ENCODE measurements at regions not wholly inside any gene's neighbourhood (a gene's known extent, or its start where the extent isn't known, plus 50 kb on each side); places are given as distances from the start of the nearest gene placed in this dataset.

DNA sequence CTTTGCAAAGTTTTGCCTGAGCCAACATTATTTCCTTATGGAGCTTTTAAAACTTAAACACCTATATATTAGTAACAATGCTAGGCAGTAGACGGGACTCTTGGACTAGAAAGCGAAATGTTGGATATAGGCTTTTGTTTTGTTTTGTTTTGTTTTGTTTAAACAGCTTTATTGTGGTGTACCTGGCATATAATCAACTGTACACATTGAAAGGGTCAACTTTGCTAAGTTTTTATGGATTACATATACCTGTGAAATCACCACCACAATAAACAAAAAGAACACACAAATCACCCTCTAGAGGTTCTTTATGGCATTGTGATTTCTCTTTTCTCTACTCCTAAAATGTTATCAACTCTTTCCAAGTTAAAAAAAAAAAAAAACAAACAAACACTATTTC, 184.9 kb upstream of the LNX1 start:
- no peak for DNase-seq (ENCODE audit: low read depth in 2 of 2)

DNA sequence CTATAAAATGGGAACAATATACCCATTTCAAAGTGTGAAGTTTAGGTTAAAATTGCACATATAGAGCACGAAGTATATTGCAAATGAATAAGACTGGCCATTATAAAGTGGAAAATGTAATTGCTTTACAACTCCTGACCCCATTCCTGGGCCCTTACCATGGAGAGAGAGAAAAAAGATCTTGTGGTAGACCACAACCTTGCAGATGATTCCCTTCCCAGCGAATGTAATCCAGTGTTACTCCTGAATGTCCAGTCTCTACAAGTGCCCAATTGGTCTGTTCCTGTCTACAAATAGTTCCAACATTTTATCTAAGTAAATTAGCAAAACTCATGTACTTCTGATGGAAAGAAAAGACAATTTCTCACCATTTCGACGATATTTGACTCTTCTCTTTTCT, 184.1 kb upstream of the LNX1 start:
- no peak for DNase-seq (ENCODE audit: low read depth in 2 of 2)

DNA sequence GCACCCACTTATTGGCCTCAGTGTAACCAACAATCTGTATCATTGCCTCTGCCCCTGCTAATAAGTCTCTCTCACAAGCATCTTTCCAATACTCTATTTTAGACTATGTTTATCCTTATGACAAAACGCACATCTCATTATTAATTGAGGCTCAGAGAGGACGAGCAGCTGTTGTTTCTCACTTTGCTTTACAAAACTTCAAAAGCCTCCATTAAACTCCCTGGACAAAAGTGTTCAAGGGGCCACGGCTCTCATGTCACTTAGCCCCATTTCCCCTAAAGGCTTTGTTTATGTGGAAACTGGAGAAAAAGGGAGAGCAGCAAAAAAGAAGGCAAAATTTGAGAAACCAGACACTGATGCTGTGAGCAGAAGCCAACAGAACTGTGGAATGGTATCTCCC, 180.0 kb upstream of the LNX1 start:
- no peak for DNase-seq (ENCODE audit: low read depth in 2 of 2)

DNA sequence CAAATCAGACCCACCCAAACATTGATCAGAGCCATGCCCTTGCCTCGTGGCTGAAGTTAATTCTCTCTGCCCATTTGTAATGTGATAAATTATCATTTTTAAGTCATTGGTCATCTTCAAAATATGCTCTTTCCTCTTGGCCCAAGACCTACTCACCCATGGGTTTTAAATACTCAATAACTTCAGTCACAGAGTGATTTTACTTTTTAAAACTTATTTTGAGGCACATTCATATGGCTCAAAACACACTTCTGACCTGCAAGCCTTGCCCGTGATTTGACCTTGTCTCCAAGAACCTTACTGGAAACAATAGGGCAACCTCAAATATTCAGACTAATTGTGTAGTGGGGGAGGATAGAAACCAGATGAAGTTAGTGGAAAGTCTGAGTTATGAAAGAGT, 176.2 kb upstream of the LNX1 start:
- no peak for DNase-seq (ENCODE audit: low read depth in 2 of 2)

DNA sequence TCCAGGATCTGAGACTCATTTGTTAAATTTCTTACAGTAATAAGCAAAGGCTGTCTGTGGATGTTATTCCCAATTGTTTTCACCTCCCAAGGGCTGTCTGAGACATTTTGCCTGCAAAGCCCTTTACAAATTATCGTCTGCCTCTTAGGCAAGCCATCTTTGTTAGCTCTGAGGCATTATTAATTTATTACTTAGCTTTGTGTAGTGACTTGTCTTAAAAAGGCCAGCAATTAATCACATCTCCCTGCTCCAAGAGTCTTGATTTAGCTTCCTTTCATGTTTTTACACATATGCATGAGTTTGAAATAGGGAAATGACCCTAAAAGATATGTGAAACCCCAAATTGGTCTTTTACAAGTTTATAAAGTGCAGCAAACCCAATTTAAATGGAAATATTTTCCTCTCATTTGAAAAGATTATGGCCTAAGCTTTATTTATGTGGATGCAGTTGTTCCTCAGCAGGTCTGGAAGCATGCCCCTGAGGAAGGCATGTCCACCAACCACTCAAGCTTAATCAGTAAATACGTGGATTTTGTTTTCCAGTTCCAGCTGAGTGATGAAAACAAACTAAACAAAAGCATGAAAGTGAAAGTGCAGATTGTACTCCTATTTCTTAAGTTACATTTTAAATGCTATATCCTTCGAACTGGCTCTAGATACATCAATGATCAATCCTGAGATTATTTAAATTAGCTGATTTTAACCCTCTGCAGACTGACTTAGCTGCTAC, 173.6 kb upstream of the LNX1 start:
- no peak for DNase-seq (ENCODE audit: low read depth in 2 of 2)

DNA sequence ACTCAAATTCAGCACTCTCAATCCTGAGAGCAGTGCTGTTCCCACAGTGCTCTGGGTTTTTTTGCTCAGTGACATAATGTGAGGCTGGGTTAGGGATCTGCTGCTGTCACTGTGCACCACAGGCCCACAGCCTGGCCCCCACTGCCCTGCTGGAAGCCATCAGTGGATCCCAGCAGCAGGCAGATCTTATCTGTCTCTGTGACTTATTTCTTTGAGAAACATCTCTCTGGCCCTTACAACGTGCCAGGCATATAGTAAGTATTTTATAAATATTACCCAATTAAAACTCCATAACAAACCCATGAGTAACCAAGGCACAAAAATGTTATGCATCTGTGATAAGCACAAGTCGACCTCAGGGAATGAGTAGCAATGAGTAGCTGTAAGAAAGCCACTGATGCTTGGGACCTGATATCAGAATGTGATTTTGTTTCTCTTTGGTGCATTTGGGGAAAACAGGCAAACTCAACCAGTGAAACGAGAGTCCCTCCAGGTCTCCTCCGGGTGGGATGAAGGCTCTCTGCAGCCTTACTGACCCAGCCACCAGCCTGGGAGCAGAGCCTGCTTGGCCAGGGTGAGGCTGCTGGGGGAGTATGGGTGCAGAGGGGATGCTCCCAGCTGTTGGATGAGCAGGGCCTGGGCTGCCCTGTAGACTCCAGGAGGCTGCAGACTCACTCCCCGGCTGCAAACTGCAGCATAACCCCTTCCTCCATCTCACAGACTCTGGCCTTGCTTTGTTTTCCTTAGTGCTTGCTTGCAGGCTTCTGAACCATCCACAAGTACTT, 172.7 kb upstream of the LNX1 start:
- no peak for DNase-seq (ENCODE audit: low read depth in 2 of 2)

DNA sequence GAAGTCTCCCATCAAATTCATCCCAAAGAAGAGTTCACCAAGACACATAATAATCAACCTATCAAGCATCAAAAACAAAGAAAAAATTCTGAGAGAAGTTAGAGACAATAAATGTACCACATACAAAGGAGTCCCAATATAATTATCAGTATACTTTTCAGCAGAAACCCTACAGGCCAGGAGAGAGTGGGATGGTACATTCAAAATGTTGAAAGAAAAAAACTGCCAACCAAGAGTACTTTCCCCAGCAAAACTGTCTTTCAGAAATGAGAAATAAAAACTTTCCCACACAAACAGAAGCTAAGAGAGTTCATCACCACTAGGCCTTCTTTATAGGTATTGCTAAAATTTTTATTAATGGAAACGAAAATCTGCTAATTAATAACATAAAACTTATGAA, 164.4 kb upstream of the LNX1 start:
- DNase-seq (ENCODE audit: low read depth in 2 of 2), result no peak

DNA sequence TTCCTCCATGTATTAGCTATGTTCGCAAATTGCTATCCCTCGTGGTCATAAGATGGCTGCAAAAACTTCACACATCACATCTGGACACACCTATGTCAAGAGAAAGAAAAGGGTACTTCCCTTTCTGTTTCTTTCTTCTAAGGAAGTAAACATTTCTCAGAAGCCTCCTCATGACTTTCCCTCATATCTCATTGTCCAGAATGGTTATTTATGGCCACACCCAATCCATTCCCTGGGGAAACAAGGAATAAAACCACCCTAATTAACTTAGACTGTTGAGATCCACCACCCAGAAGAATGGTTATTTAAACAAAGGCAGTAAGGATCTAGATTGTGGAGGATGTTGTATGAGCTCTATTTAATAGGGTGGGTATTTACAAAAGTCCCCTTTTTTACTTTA, 160.8 kb upstream of the LNX1 start:
- no peak for DNase-seq (ENCODE audit: low read depth in 2 of 2)

DNA sequence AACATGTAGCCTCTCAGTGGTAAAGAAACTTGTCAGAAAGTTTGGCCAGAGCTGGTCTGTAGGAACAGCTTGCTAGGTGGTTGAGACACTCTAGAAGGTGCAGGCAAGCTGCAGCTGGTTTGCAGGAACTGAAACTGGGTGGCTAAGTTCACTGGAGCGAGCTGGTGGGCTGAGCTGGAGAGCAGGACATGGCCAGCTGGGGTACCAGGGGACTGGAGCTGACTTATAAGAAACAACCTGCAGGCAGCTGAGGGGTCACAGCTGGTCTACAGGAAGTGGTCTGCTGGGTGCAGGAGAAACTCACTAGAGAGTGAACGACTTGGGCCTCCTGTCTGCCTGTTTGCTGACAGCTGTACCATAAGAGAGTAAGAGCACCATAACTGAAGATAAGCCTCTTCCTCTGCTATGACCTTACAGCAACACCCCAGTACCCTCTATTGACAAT, 157.1 kb upstream of the LNX1 start:
- DNase-seq (ENCODE audit: low read depth in 2 of 2), result no peak

DNA sequence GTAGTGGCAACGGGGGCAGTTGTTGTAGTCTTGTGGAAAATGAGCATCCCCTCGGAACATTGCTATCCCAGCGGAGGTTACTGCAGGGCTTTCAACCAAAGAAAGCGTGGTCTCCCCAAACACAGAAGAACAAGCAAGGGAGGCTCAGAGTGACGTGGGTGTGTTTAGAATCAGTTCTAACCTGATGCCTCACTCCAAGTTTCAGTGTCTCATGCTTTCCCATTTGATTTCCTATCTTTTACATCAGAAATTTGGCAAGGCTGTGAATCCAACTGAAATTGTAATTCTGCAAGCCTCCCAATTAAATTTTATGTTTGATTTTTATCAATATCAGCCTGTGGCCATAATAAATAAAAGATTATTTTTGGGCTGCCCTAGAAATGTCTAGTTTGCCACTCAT, 156.1 kb upstream of the LNX1 start:
- DNase-seq (ENCODE audit: low read depth in 2 of 2), result no peak

DNA sequence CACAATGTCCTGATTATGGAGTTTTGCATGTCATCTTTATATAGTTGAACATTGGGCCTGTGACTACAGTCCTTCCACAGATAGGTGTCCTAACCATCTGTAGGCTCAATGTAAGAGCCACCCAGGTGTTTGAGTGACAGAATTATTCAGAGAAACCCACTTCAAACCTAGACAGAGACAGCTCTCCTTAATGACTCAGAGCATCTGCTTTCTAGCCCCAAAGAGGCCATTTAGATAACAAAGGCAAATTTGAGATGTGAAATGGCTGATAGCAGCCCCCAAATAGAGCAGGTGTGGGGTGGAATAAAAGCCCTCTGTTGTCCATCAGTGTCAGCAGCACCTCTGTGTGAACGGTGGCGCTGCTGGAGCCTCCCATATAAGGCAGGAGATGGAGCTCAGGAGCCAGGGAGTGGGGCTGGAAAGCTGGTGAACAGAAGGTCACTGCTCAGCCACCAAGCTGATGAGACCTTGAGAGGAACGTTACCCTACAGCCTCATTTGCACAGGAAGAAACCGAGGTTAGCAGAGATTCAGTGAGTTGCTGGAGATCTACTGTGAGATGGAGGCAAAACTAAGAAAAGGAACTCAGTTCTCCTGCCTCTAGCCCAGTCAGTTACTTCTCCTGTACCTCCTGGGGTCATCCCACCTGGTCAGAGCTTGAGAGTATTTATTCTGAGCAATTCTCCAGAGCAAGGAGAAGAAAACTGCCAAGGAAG, 153.3 kb upstream of the LNX1 start:
- no peak for DNase-seq (ENCODE audit: low read depth in 2 of 2)

DNA sequence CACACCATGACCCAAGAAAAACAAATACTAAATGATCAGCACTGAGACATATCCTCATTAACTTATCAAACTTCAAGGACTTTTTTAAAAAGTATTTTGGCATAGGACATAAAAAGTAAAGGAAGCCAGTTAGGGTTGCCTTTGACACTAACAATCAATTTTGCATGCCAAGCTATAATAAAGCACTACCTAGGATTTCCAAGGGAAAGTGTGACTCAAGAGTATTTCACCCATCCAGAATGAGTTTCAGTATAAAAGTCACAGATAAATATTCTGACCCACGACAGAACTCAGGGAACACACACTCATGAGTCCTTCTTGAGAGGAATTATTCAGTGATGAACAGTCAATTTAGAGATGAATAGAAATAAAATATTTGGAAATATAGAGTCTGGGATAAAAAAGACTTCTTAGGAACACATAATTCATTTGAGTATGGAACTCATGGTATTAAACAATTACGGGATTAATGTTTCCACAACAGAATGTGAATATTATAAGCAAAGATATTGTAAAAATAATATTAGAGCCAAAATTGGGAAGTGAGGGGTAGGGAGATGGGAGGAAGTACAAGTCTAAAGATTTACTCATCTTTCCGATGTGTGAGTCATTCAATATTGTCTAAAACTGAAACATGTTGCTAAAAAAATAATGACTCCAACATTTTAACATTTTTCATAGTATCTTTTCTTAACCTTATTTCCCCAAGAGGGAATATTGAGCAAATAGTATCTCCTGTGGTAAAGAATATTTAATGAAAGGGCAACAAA, 143.5 kb upstream of the LNX1 start:
- DNase-seq (ENCODE audit: low read depth in 2 of 2), result no peak

DNA sequence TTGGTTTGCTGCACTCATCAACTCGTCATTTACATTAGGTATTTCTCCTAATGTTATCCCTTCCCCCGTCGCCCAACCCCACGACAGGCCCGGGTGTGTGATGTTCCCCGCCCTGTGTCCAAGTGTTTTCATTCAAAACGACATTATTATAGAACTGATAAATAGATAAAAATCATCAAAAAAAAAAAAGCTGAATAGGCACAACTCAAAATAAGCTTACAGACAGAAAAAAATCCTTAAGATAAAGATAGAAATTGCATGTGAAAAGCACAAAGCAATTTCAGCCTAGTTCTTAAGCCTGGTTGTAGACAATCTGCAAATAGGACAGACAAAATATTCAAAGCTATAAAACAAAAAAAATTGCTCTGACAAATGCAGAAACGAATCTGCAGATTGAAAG, 142.9 kb upstream of the LNX1 start:
- no peak for DNase-seq (ENCODE audit: low read depth in 2 of 2)

DNA sequence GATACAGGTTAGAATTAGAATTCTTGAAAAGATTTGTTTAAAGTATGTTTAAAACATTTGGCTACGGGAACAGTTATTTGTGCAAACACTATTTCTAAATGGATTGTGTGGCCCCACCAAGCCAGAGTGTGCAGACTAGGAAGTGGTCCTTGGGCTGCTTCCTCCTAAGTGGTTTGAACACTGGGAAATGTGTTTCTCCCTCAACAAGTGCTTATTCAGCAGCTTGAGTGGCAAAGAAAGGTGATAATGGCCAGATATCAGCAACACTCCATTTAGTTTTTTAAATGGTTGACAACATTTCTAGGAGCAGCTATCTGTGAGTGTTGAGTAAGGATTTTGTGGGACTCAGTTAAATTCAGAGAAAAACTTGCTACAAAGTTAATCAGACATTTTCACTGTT, 141.4 kb upstream of the LNX1 start:
- DNase-seq (ENCODE audit: low read depth in 2 of 2), result no peak

DNA sequence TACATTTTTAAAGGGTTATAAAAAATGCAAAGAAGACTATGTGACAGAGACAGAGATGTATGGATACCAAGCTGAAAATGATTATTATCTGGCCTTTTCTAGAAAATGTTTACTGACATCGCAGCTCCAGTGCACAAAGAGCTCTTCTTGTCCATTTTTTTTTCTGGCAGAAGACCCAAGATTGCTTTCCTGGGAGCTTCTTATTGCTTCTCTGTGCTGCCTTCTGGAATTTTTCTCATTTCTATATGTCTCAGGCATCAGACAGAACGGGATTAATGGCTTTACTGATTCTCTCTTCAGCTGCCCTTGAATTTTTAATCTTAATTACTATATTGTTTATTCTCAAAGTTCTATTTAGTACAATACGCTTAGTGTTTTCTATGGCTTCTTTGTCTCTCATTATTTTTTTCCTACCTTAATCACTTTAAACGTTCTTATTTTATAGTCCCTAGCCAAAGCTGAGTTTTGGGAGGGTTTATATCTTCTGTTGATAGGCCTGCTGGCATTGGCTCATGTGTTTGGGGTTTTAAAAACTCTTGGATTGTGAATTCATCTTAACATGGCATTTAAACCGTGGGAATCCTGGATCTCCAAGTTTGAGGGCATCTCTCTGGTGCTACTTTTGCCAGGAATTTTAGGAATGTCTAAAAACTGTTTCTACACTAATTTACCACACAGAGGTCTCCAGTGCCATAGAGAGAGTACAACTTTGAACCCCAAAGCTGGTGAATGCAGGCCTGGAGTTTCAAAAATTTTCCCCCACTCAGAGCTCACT, 138.9 kb upstream of the LNX1 start:
- DNase-seq (ENCODE audit: low read depth in 2 of 2), result no peak

DNA sequence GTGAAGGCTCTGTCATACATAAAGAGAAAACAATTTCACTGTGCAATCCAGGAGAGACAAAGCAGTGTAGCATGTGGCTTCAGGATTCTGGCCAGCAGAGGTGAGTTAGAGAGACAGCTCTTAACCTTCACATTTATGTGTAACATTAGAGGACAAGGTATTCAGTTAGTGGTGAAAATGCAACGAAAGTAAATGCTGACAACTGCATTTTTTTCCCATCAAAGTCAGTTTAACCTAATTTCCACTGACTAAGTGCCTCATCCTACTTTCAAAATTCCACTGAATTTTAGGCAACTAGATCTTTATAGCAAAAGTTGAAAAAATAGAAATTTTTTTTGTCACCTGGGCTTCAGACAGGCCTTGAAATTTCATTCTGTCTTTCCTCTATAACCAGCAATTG, 130.8 kb upstream of the LNX1 start:
- no peak for DNase-seq (ENCODE audit: low read depth in 2 of 2)

DNA sequence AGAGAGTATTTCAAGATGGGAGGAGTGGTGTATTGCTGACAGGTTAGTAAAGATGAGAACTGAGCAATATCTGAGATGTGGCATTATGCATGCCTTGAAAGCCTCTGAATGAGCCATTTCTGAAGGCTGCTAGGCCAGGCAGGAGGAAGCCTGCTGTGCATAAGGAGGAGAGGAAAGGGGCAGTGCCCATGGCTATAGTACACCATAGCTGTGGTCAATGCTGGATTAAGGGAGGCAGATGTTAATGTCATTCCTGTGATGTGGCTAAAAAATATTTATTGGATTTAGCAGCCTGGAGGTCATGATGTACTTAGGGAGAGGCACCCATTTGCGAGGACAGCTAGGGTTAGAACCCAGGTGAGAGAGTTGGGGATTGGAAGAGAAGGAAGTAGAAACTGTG, 130.0 kb upstream of the LNX1 start:
- DNase-seq (ENCODE audit: low read depth in 2 of 2), result no peak

DNA sequence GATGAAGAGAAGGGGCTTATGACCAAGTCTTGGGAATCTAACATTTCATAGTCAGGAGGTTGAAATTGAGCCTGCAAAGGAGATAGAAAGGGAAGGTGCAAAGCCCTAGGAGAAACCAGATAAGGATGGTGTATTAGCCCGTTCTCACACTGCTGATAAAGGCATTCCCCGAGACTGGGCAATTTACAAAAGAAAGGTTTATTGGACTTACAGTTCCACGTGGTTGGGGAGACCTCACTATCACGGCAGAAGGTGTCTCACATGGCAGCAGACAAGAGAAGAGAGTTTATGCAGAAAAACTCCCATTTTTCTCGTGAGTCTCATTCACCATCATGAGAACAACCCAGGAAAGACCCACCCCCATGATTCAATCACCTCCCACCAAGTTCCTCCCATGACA, 129.5 kb upstream of the LNX1 start:
- DNase-seq (ENCODE audit: low read depth in 2 of 2), result no peak

DNA sequence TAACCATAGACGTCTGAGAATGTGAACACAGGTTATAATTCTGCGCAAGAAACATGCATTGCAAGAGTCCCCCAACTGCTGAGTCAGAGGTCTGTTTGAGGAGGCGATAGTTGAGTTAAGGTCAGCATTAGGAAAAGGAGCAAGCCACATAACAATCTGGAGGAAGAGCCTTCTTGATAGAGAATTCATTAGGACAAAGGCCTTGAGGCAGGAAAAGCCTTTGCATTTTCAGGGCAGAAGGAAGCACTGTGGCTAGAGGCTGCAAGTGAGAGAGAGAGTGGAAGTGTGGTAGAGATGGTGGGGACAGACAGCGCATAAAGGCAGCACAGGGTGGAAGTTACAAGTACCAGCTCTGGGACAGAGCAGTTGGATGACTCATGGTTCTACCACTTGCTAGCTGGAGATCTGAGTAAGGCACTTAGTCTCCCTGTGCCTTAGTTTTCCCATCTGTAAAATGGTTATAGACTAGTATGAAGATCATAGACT, 125.8 kb upstream of the LNX1 start:
- DNase-seq (ENCODE audit: low read depth in 2 of 2), result no peak

DNA sequence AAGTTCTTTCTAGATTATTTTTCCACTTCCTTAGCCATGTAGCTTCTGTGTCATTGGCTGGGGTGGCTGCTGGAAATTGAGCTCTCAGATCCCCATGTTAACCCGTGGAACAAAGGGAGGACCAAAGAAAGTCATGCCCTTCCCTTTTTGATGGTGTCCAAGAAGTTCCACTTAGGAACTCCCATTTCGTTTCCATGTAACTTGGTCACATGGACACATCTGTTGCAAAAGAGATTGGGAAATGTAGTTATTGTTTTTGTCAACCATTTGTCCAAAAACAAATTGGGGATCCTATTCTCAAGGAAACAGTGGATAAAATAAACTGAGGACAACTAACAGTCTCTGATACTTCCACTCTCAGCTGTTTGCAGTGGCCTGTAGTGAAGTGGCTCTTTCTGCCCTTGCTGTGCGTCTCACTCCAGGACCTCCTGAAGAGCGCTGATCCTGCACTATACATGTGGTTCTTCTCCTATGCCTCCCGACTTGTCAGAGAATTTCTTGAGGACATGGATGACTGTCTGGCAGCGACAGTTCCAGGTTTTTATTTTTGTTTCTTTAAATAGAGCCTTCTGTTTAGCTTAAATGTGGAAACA, 125.3 kb upstream of the LNX1 start:
- DNase-seq (ENCODE audit: low read depth in 2 of 2), result no peak

DNA sequence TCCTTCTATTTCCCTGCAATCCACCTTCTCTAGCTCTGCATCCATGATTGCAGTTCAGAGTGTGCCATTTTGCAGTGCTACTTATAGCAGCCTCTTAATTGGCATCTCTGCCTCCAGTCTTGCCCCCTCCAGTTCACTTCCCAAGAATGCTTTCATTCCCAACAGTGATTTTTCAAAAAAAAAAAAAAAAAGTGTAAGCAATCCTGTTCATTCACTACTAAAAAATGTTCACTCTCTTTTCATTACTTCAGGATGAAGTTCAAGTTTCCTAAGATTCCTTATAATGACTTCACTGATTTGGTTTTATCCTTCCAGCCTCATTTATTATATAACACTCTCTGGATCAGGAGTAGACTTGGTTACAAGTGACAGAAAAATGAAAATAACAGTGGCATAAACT, 124.7 kb upstream of the LNX1 start:
- DNase-seq (ENCODE audit: low read depth in 2 of 2), result no peak

All from stimulated activated CD8-positive, alpha-beta memory T cell treated with anti-CD3 and anti-CD28 coated beads, Interleukin-15, amount 100 ng/mL, for 4 hours (primary cell).